SK-N-SH (cell line): ENCODE measurements at regions not wholly inside any gene's neighbourhood (a gene's known extent, or its start where the extent isn't known, plus 50 kb on each side); places are given as distances from the start of the nearest gene placed in this dataset.

ENCODE experiments used
- CTCF ChIP-seq: fragments of 200-600 bp; sonication (generic); IDR thresholded peaks from 2 replicates; pipeline ENCODE4 v1.6.1; 2017; ENCODE audit warnings: antibody characterized with exemption, mild to moderate bottlenecking, moderate library complexity
- REST ChIP-seq: IDR thresholded peaks from 2 replicates; pipeline ENCODE4 v1.6.1; 2012; ENCODE audit warnings: mild to moderate bottlenecking, low read depth, low read length, moderate library complexity

GRCh38 chr5:90338712-90339372 lies 70.7 kb downstream of the CETN3 start:
- TF ChIP-seq CTCF (no peak), REST (no peak)
